Right lobe of liver (tissue), 4 donors: ENCODE measurements at regions not wholly inside any gene's neighbourhood (a gene's known extent, or its start where the extent isn't known, plus 50 kb on each side); places are given as distances from the start of the nearest gene placed in this dataset.

Source experiments
- POLR2A ChIP-seq: fragments of 450-650 bp; IDR thresholded peaks from one replicate; pipeline ENCODE4 v1.6.1; 2017; ENCODE audit warnings: antibody characterized with exemption, mild to moderate bottlenecking
- TF ChIP-seq, protein P1 (sequence below), 4 donors: fragments of 200-600 bp in 3 of 4; fragments of 450-650 bp in 1 of 4; IDR thresholded peaks; one replicate each; pipeline versions ENCODE4 v1.5.1 to v1.8.0; 2016 to 2022; ENCODE audit warnings: antibody characterized with exemption in 4 of 4, mild to moderate bottlenecking in 2 of 4
- donor health status: DM: no; HTN: no; CAD: no.
- donor health status: DM: no; HTN: no; CAD: no.
- donor health status: DM: no; HTN: yes; CAD: no.

DNA sequence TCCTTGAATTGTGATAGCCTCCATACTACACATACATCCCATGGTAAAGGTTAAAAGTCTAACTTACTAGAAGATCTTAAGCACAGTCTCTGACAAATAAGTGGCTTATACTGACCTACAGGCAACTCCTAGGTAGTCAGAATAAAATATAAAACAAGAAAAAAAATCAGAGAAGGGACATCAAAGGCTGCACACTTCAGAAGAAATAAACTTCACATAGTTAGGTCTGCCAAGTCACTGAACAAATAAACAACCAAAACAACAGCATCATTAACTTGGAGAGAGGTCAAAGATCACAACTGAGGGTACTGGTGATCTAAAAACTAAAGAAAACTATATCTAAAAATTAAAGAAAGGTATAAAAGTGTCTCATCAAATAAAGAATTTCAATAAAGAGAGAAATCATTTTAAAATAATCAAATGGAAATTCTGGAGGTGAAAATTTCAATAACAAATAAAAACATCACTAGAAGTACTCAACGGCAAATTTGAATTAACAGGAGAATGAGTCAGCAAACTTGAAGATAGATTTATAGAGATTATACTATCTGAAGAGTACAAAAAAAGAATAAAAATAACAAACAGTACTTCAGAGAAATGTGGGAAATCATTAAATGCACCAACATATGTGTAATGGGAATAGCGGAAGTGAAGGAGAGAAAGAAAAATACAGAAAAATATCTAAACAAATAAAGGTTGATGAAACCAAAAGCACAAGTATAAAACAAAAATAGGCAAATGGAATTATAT is 88.0 kb upstream of the UST start:
- TF ChIP-seq POLR2A = no peak
- TF ChIP-seq, protein P1, sequence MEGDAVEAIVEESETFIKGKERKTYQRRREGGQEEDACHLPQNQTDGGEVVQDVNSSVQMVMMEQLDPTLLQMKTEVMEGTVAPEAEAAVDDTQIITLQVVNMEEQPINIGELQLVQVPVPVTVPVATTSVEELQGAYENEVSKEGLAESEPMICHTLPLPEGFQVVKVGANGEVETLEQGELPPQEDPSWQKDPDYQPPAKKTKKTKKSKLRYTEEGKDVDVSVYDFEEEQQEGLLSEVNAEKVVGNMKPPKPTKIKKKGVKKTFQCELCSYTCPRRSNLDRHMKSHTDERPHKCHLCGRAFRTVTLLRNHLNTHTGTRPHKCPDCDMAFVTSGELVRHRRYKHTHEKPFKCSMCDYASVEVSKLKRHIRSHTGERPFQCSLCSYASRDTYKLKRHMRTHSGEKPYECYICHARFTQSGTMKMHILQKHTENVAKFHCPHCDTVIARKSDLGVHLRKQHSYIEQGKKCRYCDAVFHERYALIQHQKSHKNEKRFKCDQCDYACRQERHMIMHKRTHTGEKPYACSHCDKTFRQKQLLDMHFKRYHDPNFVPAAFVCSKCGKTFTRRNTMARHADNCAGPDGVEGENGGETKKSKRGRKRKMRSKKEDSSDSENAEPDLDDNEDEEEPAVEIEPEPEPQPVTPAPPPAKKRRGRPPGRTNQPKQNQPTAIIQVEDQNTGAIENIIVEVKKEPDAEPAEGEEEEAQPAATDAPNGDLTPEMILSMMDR (IDR thresholded peaks at IDR 0.05) = no peak
